Mesendoderm (in vitro differentiated cells): ENCODE measurements at regions not wholly inside any gene's neighbourhood (a gene's known extent, or its start where the extent isn't known, plus 50 kb on each side); places are given as distances from the start of the nearest gene placed in this dataset.

Experiments used
- DNase-seq: peaks from one replicate; pipeline ENCODE4 v3.0.0; 2013
- H2AK5ac ChIP-seq: 2 replicates; pipeline ENCODE4 v1.6.1; 2013; ENCODE audit warnings: low read length, inconsistent platforms
- H2BK120ac ChIP-seq: 2 replicates; pipeline ENCODE4 v1.6.1; 2013; ENCODE audit warnings: low read depth, mild to moderate bottlenecking, low read length, moderate library complexity, mixed read lengths
- H2BK15ac ChIP-seq: replicated peaks from 2 replicates; pipeline ENCODE4 v1.6.1; 2013; ENCODE audit warnings: low read depth, mild to moderate bottlenecking, moderate library complexity
- H2BK5ac ChIP-seq: 2 replicates; pipeline ENCODE4 v1.6.1; 2013; ENCODE audit warnings: low read length, inconsistent platforms
- H3K18ac ChIP-seq: 2 replicates; pipeline ENCODE4 v1.6.1; 2013; ENCODE audit warnings: mild to moderate bottlenecking, low read length, mixed read lengths
- H3K23ac ChIP-seq: one replicate; pipeline ENCODE4 v1.6.1; 2013; ENCODE audit warnings: low read length
- H3K27ac ChIP-seq: 2 replicates; pipeline ENCODE4 v1.5.1; 2013; ENCODE audit warnings: low read depth, mild to moderate bottlenecking, inconsistent platforms, low read length, moderate library complexity
- H3K27me3 ChIP-seq: 2 replicates; pipeline ENCODE4 v1.6.1; 2013; ENCODE audit warnings: low read length, control low read depth, mild to moderate bottlenecking, inconsistent platforms; ENCODE audit not compliant: insufficient read depth, poor library complexity
- H3K36me3 ChIP-seq: 2 replicates; pipeline ENCODE4 v1.6.1; 2013; ENCODE audit warnings: low read length, inconsistent platforms; ENCODE audit not compliant: control insufficient read depth, insufficient read depth
- H3K4ac ChIP-seq: one replicate; pipeline ENCODE4 v1.6.1; 2013; ENCODE audit warnings: low read depth, mild to moderate bottlenecking, low read length, moderate library complexity
- H3K4me1 ChIP-seq: 2 replicates; pipeline ENCODE4 v1.6.1; 2013; ENCODE audit warnings: low read depth, low read length, inconsistent platforms; ENCODE audit not compliant: control insufficient read depth
- H3K4me2 ChIP-seq: 2 replicates; pipeline ENCODE4 v1.6.1; 2013; ENCODE audit warnings: low read length
- H3K4me3 ChIP-seq: 2 replicates; pipeline ENCODE4 v1.5.1; 2013; ENCODE audit warnings: mild to moderate bottlenecking, low read length
- H3K56ac ChIP-seq: one replicate; pipeline ENCODE4 v1.6.1; 2013; ENCODE audit warnings: low read length
- H3K79me1 ChIP-seq: 2 replicates; pipeline ENCODE4 v1.6.1; 2013; ENCODE audit warnings: low read length, inconsistent platforms
- H3K79me2 ChIP-seq: 2 replicates; pipeline ENCODE4 v1.6.1; 2013; ENCODE audit warnings: mild to moderate bottlenecking, low read length; ENCODE audit not compliant: control insufficient read depth, insufficient read depth
- H3K9ac ChIP-seq: 2 replicates; pipeline ENCODE4 v1.6.1; 2013; ENCODE audit warnings: low read length, inconsistent platforms
- H4K5ac ChIP-seq: one replicate; pipeline ENCODE4 v1.6.1; 2013; ENCODE audit warnings: low read length
- H4K8ac ChIP-seq: one replicate; pipeline ENCODE4 v1.6.1; 2013; ENCODE audit warnings: low read depth, mild to moderate bottlenecking, control low read depth, low read length, moderate library complexity
- WGBS: extraction: QIAGEN DNeasy Blood & Tissue Kit; methylation state at CpG from one replicate; pipeline ENCODE4 v1.1.7; 2013; ENCODE audit warnings: low lambda C conversion rate, missing lambda C conversion rate; ENCODE audit not compliant: insufficient coverage; ENCODE audit errors: extremely low coverage; 5-methylcytosine and 5-hydroxymethylcytosine counted together

DNA sequence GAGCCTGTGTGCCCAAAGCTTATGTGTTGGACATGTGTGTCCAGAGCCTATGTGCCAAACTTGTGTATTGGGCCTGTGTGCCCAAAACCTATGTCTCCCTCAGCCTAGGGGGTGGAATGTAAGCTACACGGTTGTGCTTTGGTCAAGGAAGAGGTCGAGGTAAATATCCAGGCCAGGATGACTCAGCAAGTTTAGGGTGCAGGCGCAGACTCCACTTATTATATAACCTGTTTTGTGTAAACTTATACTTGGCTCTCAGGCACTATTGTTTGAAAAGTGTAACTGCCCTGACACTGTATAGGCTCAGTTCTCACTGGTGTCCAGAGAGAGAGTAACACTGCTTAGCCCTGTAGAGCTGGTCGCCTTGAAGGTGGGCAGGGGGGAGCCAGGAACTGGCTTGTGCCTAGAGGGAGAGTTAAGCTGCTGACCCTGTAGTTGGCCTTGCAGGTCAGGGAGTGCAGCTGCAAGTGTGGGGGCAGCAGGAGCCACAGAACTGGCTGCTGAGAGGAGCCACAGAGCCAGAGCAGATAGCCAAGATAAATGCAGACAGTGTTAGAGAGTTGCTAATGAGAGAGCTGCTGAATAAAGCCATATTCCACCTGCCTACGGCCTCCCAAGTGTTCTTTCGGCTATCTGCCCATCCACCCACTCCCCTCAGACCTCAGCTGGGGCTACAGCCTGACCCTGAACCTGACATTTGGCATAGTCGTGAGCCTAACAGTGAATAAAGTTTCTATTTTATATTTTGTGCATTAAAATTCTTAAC lies 517.2 kb upstream of the SLITRK1 start:
- Histone ChIP-seq H2BK120ac (no peak overlapping the region), H3K23ac (no peak overlapping the region), H3K36me3 (no peaks in the 10 kb centered on the region), H2BK5ac (no peak overlapping the region), H3K9ac (no peak overlapping the region), H3K18ac (no peak overlapping the region), H3K27me3 (no peaks in the 10 kb centered on the region), H4K5ac (no peak overlapping the region), H3K27ac (no peak overlapping the region), H3K56ac (no peak overlapping the region), H3K4ac (no peak overlapping the region), H4K8ac (no peak overlapping the region), H2AK5ac (no peak overlapping the region), H3K79me2 (no peaks in the 10 kb centered on the region), H2BK15ac (no peak overlapping the region), H3K4me1 (no peaks in the 10 kb centered on the region), H3K4me3 (no peak overlapping the region), H3K79me1 (no peaks in the 10 kb centered on the region), H3K4me2 (no peak overlapping the region)
- no CpG with 5 or more reads among the region's 7 CpGs for WGBS
- DNase-seq = peak; percentile 40

DNA sequence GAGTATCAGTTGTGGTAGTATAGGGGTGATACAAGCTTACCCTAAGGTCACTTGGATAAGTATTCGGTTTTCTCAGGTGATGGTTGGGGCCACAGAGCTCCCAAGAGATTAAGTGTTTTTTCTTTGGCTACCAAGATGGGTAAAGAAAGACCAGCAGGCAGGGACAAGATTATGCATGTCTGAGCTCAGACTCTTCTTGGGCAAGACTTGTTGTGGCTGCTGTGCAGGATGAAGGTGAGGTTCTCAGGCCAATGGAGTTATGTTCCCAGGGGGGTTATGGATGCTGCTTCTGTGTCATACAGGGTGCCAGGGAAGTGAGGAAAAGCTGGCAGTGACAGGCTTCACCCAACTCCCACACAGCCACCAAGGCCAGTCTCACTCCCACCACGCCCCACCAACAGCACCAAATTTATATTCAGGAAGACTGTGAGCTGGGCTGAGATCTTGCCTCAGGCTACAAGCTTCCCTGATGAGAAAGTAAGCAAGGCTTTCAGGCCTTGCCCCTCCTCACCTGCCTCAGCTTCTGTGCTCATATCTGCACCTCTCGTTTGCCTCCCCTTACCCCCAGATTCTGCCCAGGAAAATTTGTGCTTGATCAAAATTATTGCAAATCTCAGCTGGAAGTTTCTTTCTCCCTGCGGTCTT lies 511.8 kb upstream of the SLITRK1 start:
- no peak overlapping the region for H3K4ac ChIP-seq
- WGBS = no CpG with 5 or more reads among the region's 4 CpGs
- no peak overlapping the region for H2BK120ac ChIP-seq
- H2AK5ac ChIP-seq = no peak overlapping the region
- H3K4me2 ChIP-seq = no peak overlapping the region
- no peak overlapping the region for H3K4me3 ChIP-seq
- no peak overlapping the region for H3K23ac ChIP-seq
- no peak overlapping the region for H3K56ac ChIP-seq
- H3K9ac ChIP-seq = no peak overlapping the region
- H3K27me3 ChIP-seq = no peaks in the 10 kb centered on the region
- no peaks in the 10 kb centered on the region for H3K79me2 ChIP-seq
- no peak overlapping the region for H4K8ac ChIP-seq
- DNase-seq = peak; percentile 3
- no peaks in the 10 kb centered on the region for H3K4me1 ChIP-seq
- H2BK15ac ChIP-seq = no peak overlapping the region
- H2BK5ac ChIP-seq = no peak overlapping the region
- no peak overlapping the region for H3K27ac ChIP-seq
- H3K36me3 ChIP-seq = no peaks in the 10 kb centered on the region
- H4K5ac ChIP-seq = no peak overlapping the region
- no peak overlapping the region for H3K18ac ChIP-seq
- H3K79me1 ChIP-seq = no peaks in the 10 kb centered on the region

DNA sequence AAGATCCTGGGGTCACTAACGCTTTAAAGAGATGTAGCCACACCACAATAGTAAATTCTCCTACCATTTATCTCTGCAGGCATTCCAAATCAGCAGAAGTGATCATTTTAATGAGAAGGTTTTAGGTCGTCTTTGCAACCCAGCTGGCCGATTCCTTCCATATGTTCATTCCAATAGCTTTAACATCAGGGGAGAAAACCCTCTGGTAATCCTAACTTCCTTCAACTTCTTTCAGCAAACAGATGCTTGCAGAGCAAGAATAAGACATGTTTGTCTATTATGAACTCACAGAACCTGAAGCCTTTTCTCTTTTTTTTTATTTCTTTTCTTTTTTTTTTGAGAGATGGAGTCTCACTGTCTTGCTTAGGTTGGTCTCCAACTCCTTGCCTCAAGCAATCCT lies 498.6 kb upstream of the SLITRK1 start:
- no peak overlapping the region for H3K18ac ChIP-seq
- no peak overlapping the region for H3K27ac ChIP-seq
- H2AK5ac ChIP-seq = no peak overlapping the region
- no peaks in the 10 kb centered on the region for H3K27me3 ChIP-seq
- H3K79me2 ChIP-seq = no peaks in the 10 kb centered on the region
- no peak overlapping the region for H2BK15ac ChIP-seq
- H3K4me2 ChIP-seq = no peak overlapping the region
- H4K8ac ChIP-seq = no peak overlapping the region
- H3K9ac ChIP-seq = no peak overlapping the region
- no peak overlapping the region for H3K4ac ChIP-seq
- no peak overlapping the region for H4K5ac ChIP-seq
- no CpG with 5 or more reads among the region's 3 CpGs for WGBS
- H2BK120ac ChIP-seq = no peak overlapping the region
- no peak for DNase-seq
- no peak overlapping the region for H3K4me3 ChIP-seq
- H3K79me1 ChIP-seq = no peaks in the 10 kb centered on the region
- H3K4me1 ChIP-seq = no peaks in the 10 kb centered on the region
- H3K56ac ChIP-seq = no peak overlapping the region
- H3K36me3 ChIP-seq = no peaks in the 10 kb centered on the region
- no peak overlapping the region for H2BK5ac ChIP-seq
- H3K23ac ChIP-seq = no peak overlapping the region

- Histone ChIP-seq H3K4me1 (no peaks in the 10 kb centered on the region), H3K18ac (no peak overlapping the region), H3K36me3 (no peaks in the 10 kb centered on the region), H3K79me2 (no peaks in the 10 kb centered on the region), H3K79me1 (no peaks in the 10 kb centered on the region), H2AK5ac (no peak overlapping the region), H3K23ac (no peak overlapping the region), H3K27me3 (no peaks in the 10 kb centered on the region), H2BK15ac (no peak overlapping the region), H3K4ac (no peak overlapping the region), H2BK5ac (no peak overlapping the region), H3K9ac (no peak overlapping the region), H3K4me2 (no peak overlapping the region), H4K8ac (no peak overlapping the region), H2BK120ac (no peak overlapping the region), H3K56ac (no peak overlapping the region), H3K4me3 (no peak overlapping the region), H4K5ac (no peak overlapping the region), H3K27ac (no peak overlapping the region)
- no peak for DNase-seq
Observed at GRCh38 chr13:84377106-84377505, 494.8 kb upstream of the SLITRK1 start.

DNA sequence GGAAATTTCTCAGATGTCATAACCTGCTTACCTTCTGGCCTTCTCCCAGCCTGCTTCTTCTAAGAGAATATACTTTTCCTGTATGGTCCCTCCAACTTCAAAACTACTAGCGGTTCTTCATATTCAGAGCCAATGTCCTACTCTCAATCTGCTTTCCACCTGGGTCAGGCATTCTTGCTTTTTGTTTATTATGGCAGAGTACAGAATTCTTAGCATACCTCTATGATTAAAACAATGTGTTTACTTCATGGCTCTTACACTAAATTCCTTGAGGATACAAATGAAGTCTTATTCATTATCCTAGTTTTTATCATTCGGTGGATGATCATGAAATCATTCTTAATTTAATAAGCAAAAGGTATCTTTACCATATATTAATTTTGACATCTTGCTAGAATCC lies 484.2 kb upstream of the SLITRK1 start:
- Histone ChIP-seq H3K4me1 (no peaks in the 10 kb centered on the region), H2BK5ac (no peak overlapping the region), H3K79me1 (no peaks in the 10 kb centered on the region), H3K79me2 (no peaks in the 10 kb centered on the region), H3K4me2 (no peak overlapping the region), H2BK120ac (no peak overlapping the region), H3K36me3 (no peaks in the 10 kb centered on the region), H2AK5ac (no peak overlapping the region), H3K56ac (no peak overlapping the region), H3K4me3 (no peak overlapping the region), H3K18ac (no peak overlapping the region), H3K27me3 (no peaks in the 10 kb centered on the region), H3K9ac (no peak overlapping the region), H3K27ac (no peak overlapping the region), H3K23ac (no peak overlapping the region), H4K8ac (no peak overlapping the region), H3K4ac (no peak overlapping the region), H4K5ac (no peak overlapping the region), H2BK15ac (no peak overlapping the region)
- no peak for DNase-seq
- no CpG with 5 or more reads among the region's 2 CpGs for WGBS

GRCh38 chr13:84362777-84363176 lies 480.5 kb upstream of the SLITRK1 start:
- H3K79me1 ChIP-seq = no peaks in the 10 kb centered on the region
- no CpG with 5 or more reads among the region's 3 CpGs for WGBS
- no peak overlapping the region for H3K18ac ChIP-seq
- H3K4ac ChIP-seq = no peak overlapping the region
- H3K27me3 ChIP-seq = no peaks in the 10 kb centered on the region
- no peak overlapping the region for H3K4me3 ChIP-seq
- H2BK5ac ChIP-seq = no peak overlapping the region
- no peak overlapping the region for H3K56ac ChIP-seq
- H3K79me2 ChIP-seq = no peaks in the 10 kb centered on the region
- H3K27ac ChIP-seq = no peak overlapping the region
- no peak overlapping the region for H3K4me2 ChIP-seq
- H2BK120ac ChIP-seq = no peak overlapping the region
- no peaks in the 10 kb centered on the region for H3K36me3 ChIP-seq
- no peak overlapping the region for H4K5ac ChIP-seq
- no peaks in the 10 kb centered on the region for H3K4me1 ChIP-seq
- H2BK15ac ChIP-seq = no peak overlapping the region
- no peak overlapping the region for H2AK5ac ChIP-seq
- no peak overlapping the region for H3K9ac ChIP-seq
- no peak for DNase-seq
- H3K23ac ChIP-seq = no peak overlapping the region
- no peak overlapping the region for H4K8ac ChIP-seq
